ENCODE measurements at regions not wholly inside any gene's neighbourhood (a gene's known extent, or its start where the extent isn't known, plus 50 kb on each side); places are given as distances from the start of the nearest gene placed in this dataset.

- TF ChIP-seq PRDM15 (CRISPR knock-in tag; IDR thresholded peaks at IDR 0.05) (no peak), ZNF532 (CRISPR knock-in tag; IDR thresholded peaks at IDR 0.05; ENCODE audit: borderline replicate concordance) (no peak), ZNF138 (CRISPR knock-in tag; conservative IDR thresholded peaks at IDR 0.05) (no peak), TEAD4 (CRISPR knock-in tag; IDR thresholded peaks at IDR 0.05) (no peak), SOX15 (CRISPR knock-in tag; IDR thresholded peaks at IDR 0.05) (no peak), KAT7 (CRISPR knock-in tag; IDR thresholded peaks at IDR 0.05; ENCODE audit: borderline replicate concordance) (no peak), TEAD1 (CRISPR knock-in tag; IDR thresholded peaks at IDR 0.05) (no peak), ELF4 (CRISPR knock-in tag; IDR thresholded peaks at IDR 0.05; ENCODE audit: low read depth) (no peak)
- TF ChIP-seq, protein P1, sequence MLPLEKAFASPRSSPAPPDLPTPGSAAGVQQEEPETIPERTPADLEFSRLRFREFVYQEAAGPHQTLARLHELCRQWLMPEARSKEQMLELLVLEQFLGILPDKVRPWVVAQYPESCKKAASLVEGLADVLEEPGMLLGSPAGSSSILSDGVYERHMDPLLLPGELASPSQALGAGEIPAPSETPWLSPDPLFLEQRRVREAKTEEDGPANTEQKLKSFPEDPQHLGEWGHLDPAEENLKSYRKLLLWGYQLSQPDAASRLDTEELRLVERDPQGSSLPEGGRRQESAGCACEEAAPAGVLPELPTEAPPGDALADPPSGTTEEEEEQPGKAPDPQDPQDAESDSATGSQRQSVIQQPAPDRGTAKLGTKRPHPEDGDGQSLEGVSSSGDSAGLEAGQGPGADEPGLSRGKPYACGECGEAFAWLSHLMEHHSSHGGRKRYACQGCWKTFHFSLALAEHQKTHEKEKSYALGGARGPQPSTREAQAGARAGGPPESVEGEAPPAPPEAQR (CRISPR knock-in tag; IDR thresholded peaks at IDR 0.05): no peak
These were observed 518.1 kb upstream of the AKR1E2 start (continued) for GRCh38 chr10:4307910-4308309.

DNA sequence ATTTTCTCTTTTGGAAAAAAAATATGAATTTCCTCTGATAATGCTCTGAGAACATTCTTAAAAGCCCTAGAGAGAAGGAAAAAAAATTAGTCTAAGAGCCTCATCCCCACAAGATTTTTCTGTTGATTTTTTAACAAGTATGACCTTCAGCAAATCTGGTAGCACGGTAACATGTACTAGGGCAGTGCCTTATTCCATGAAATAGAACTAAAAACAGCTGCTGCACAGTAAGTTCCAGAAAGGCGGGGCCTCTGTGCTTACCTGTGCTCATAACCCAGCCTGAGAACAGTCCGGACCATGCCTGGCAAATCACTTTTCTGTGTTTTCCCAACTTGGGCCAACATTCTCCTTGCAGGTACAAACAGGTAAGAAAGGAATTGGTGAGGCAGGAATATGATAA lies 519.1 kb upstream of the AKR1E2 start:
- DNase-seq (ENCODE audit: low spot score): no peak
- no peaks in the 10 kb centered on the region for H3K36me3 Mint-ChIP-seq
- no peak for TF ChIP-seq ERG (CRISPR knock-in tag; IDR thresholded peaks at IDR 0.05)
- TF ChIP-seq ZNF416 (CRISPR knock-in tag; IDR thresholded peaks at IDR 0.05): no peak
- no peak for TF ChIP-seq TEAD1 (CRISPR knock-in tag; IDR thresholded peaks at IDR 0.05)
- TF ChIP-seq AFF4 (CRISPR knock-in tag; IDR thresholded peaks at IDR 0.05; ENCODE audit: borderline replicate concordance): no peak
- TF ChIP-seq ZNF232 (CRISPR knock-in tag; IDR thresholded peaks at IDR 0.05): no peak
- no peak for TF ChIP-seq TEAD4 (CRISPR knock-in tag; IDR thresholded peaks at IDR 0.05)
- no peak for TF ChIP-seq NFE2L1 (CRISPR knock-in tag; IDR thresholded peaks at IDR 0.05)
- no peak for TF ChIP-seq NR1H2 (CRISPR knock-in tag; IDR thresholded peaks at IDR 0.05)
- TF ChIP-seq ETV6 (CRISPR knock-in tag; IDR thresholded peaks at IDR 0.05): no peak
- TF ChIP-seq GRHL2 (CRISPR knock-in tag; IDR thresholded peaks at IDR 0.05; ENCODE audit: insufficient replicate concordance, severe bottlenecking): no peak
- TF ChIP-seq, protein P2, sequence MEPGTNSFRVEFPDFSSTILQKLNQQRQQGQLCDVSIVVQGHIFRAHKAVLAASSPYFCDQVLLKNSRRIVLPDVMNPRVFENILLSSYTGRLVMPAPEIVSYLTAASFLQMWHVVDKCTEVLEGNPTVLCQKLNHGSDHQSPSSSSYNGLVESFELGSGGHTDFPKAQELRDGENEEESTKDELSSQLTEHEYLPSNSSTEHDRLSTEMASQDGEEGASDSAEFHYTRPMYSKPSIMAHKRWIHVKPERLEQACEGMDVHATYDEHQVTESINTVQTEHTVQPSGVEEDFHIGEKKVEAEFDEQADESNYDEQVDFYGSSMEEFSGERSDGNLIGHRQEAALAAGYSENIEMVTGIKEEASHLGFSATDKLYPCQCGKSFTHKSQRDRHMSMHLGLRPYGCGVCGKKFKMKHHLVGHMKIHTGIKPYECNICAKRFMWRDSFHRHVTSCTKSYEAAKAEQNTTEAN (CRISPR knock-in tag; IDR thresholded peaks at IDR 0.05): no peak
- no peak for TF ChIP-seq FOXK1 (CRISPR knock-in tag; IDR thresholded peaks at IDR 0.05)
- no peak overlapping the region for H3K4me3 Mint-ChIP-seq
- POLR2A ChIA-PET: no interaction called here
- no peak overlapping the region for H3K27ac Mint-ChIP-seq
- no peak for ATAC-seq
- no peaks in the 10 kb centered on the region for H3K27me3 Mint-ChIP-seq (ENCODE audit: low read depth)
- CTCF ChIA-PET: no interaction called here
- no peaks in the 10 kb centered on the region for H3K4me1 Mint-ChIP-seq
- no peaks in the 10 kb centered on the region for H3K9me3 Mint-ChIP-seq
